Nephron progenitor cell (in vitro differentiated cells): ENCODE measurements at regions not wholly inside any gene's neighbourhood (a gene's known extent, or its start where the extent isn't known, plus 50 kb on each side); places are given as distances from the start of the nearest gene placed in this dataset.

Experiments used
- DNase-seq: peaks from one replicate; pipeline ENCODE4 v3.0.0; 2021
- H3K27ac Mint-ChIP-seq: 2 replicates; pipeline ENCODE4 v1.8.0; 2021; ENCODE audit warnings: mild to moderate bottlenecking, moderate library complexity, mixed read lengths
- H3K27me3 Mint-ChIP-seq: 2 replicates; pipeline ENCODE4 v1.8.0; 2021; ENCODE audit warnings: mild to moderate bottlenecking, low read depth, mixed read lengths; ENCODE audit not compliant: poor library complexity
- H3K36me3 Mint-ChIP-seq: 2 replicates; pipeline ENCODE4 v1.8.0; 2021; ENCODE audit warnings: low read depth, mixed read lengths
- H3K4me1 Mint-ChIP-seq: 2 replicates; pipeline ENCODE4 v1.8.0; 2021; ENCODE audit warnings: mixed read lengths
- H3K4me3 Mint-ChIP-seq: 2 replicates; pipeline ENCODE4 v1.8.0; 2021; ENCODE audit warnings: mild to moderate bottlenecking, moderate library complexity, mixed read lengths
- H3K9me3 Mint-ChIP-seq: 2 replicates; pipeline ENCODE4 v1.8.0; 2021; ENCODE audit warnings: mild to moderate bottlenecking, moderate library complexity, mixed read lengths
- TF ChIP-seq, protein P1 (sequence below): fragments of 200-600 bp; sonication (generic); IDR thresholded peaks from 2 replicates; pipeline ENCODE4 v1.5.0; 2021; ENCODE audit warnings: antibody characterized with exemption

DNA sequence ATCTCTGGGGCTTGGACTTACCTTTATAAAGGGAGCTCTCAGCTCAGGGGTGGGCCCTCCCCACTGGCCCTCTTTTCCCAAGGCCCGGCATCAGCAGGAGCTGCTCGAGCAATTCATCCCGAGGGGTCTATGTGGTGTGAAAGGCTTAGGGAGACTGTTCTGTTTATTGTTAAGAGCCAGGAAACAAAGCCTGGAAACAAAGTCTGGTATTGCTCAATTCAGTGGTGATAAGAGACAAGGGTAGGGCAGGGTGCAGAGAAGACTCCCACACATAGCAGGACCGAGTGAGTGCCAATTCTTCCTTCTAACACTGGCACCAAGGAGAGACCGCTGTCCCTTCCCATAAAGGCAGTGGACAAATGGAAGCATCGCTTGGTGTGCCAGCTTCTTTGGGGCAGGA lies 750.7 kb downstream of the KCNJ18 start:
- H3K9me3 Mint-ChIP-seq, result peaks cover 74% of the 10 kb centered on the region

DNA sequence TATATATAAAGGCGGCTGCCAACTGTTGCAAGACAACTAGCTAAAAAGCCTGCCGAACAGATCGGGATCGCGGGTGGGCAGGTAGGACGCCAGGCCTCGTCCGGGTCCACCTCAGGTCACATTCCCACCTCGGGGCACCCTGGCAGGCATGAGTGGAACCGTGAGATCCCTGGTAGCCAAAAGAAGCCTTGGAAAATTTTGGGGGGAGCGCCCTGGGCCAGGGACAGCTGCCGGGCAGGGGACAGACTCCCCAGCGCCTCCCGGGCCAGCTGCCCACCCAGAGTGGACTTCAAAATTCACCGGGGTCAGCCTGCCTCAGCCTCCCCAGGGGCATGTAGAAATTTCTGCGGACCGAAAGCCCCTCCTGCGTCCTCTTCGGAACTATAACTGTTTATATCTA lies 760.9 kb downstream of the KCNJ18 start:
- TF ChIP-seq, protein P1, sequence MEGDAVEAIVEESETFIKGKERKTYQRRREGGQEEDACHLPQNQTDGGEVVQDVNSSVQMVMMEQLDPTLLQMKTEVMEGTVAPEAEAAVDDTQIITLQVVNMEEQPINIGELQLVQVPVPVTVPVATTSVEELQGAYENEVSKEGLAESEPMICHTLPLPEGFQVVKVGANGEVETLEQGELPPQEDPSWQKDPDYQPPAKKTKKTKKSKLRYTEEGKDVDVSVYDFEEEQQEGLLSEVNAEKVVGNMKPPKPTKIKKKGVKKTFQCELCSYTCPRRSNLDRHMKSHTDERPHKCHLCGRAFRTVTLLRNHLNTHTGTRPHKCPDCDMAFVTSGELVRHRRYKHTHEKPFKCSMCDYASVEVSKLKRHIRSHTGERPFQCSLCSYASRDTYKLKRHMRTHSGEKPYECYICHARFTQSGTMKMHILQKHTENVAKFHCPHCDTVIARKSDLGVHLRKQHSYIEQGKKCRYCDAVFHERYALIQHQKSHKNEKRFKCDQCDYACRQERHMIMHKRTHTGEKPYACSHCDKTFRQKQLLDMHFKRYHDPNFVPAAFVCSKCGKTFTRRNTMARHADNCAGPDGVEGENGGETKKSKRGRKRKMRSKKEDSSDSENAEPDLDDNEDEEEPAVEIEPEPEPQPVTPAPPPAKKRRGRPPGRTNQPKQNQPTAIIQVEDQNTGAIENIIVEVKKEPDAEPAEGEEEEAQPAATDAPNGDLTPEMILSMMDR, result no peak
- H3K27ac Mint-ChIP-seq, result no peak overlapping the region
- H3K27me3 Mint-ChIP-seq, result no peaks in the 10 kb centered on the region
- DNase-seq, result no peak
- no peaks in the 10 kb centered on the region for H3K36me3 Mint-ChIP-seq
- no peaks in the 10 kb centered on the region for H3K4me1 Mint-ChIP-seq
- peaks cover 73% of the 10 kb centered on the region for H3K9me3 Mint-ChIP-seq
- no peak overlapping the region for H3K4me3 Mint-ChIP-seq

More for the DNA sequence above, 750.7 kb downstream of the KCNJ18 start:
- Mint-ChIP-seq H3K4me3 (no peak overlapping the region), H3K27me3 (no peaks in the 10 kb centered on the region), H3K36me3 (peaks cover 4% of the 10 kb centered on the region), H3K27ac (no peak overlapping the region), H3K4me1 (no peaks in the 10 kb centered on the region)
- TF ChIP-seq, protein P1, result no peak
- no peak for DNase-seq

DNA sequence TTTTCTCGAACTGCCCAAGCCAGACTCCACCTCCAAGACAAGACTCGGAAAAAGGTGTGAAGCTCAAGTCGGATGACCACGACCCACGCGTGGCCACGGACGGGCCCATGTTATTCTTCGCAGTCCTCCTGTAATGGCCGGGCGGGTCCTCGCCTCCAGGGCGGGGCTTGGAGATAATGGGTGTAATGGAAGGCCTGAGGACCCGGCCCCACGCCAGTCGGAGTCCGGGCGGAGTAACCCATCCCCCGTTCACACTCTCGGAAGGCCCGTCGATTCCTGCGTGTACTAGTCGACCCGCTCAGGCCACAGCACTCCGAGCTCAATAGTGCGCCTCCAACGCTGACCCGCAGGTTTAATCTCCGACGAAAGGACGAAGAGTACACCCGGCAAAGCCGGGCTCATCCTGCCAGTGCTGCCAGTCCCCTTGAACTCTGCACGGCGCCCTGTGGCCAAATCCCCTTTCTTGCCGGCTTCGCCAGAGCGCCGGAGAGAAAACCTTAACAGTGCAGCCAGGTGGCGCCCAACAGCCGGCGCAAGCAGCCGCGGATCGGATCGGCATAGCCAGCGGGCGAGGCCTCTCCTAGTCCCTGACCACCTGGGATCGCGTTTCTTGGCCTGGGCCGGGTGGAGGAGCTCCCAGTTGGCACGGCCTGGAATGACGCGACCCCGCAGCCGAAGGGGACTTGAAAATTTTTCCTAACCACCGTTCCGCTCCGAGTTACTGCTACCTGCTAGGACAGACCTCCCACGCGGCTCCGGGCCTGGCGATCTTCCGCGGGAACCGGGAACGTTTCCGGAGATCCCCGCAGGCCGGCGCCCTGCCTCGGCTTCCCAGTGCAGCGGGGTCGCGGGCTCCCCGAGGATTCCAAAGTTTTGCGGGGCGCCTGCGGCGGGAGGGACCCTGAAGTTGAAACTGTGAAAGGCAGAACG lies 762.0 kb downstream of the KCNJ18 start:
- DNase-seq, result no peak
- no peaks in the 10 kb centered on the region for H3K36me3 Mint-ChIP-seq
- TF ChIP-seq, protein P1, result no peak
- no peaks in the 10 kb centered on the region for H3K27me3 Mint-ChIP-seq
- no peak overlapping the region for H3K4me3 Mint-ChIP-seq
- H3K9me3 Mint-ChIP-seq, result peaks cover 75% of the 10 kb centered on the region
- H3K4me1 Mint-ChIP-seq, result no peaks in the 10 kb centered on the region
- H3K27ac Mint-ChIP-seq, result no peak overlapping the region

DNA sequence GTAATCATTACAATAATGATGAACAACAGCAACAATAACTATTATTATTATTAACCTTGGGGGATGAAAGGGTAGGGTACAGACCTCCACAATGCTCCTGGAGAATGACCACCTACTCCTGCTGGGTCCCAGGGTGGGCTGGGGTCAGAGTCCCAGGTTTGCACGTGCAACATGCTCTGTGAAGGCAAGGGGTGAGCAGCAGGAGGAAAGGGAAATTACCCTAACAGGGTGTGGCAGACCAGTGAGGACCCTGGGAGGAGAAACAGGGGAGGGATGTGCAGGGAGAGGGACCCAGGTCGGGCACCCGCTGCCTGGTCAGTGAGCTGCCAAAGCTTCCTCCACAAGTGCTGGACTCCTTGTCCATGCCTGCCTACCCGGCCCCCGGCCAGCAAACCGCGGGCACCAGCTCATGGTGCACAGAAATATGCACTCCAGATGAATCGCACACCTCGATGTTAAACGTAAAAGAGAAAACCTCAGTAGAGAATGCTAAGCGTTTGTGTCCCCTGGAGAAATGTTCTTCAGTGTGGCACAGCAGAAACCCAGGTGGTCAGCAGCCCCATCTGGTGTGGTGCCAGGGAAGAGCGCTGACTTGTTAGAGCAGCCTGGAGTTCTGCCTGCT lies 767.1 kb downstream of the KCNJ18 start:
- DNase-seq, result no peak
- no peaks in the 10 kb centered on the region for H3K4me1 Mint-ChIP-seq
- peaks cover 89% of the 10 kb centered on the region for H3K9me3 Mint-ChIP-seq
- no peak overlapping the region for H3K4me3 Mint-ChIP-seq
- H3K36me3 Mint-ChIP-seq, result no peaks in the 10 kb centered on the region
- TF ChIP-seq, protein P1, result no peak
- H3K27ac Mint-ChIP-seq, result no peak overlapping the region
- H3K27me3 Mint-ChIP-seq, result no peaks in the 10 kb centered on the region

GRCh38 chr17:22459953-22460350 lies 767.6 kb downstream of the KCNJ18 start:
- H3K4me1 Mint-ChIP-seq, result no peaks in the 10 kb centered on the region
- no peaks in the 10 kb centered on the region for H3K27me3 Mint-ChIP-seq
- H3K27ac Mint-ChIP-seq, result no peak overlapping the region
- no peak overlapping the region for H3K4me3 Mint-ChIP-seq
- no peaks in the 10 kb centered on the region for H3K36me3 Mint-ChIP-seq
- TF ChIP-seq, protein P1, result no peak
- no peak for DNase-seq
- peaks cover 91% of the 10 kb centered on the region for H3K9me3 Mint-ChIP-seq
